ENCODE measurements at regions not wholly inside any gene's neighbourhood (a gene's known extent, or its start where the extent isn't known, plus 50 kb on each side); places are given as distances from the start of the nearest gene placed in this dataset.

- H3K4me3 ChIP-seq (ENCODE audit: low read depth, low read length) = no peak overlapping the region
Observed at GRCh38 chr5:120958877-120959485, 494.9 kb downstream of the PRR16 start.

GRCh38 chr5:120960510-120960909 is 496.4 kb downstream of the PRR16 start:
- no peak overlapping the region for H3K4me3 ChIP-seq (ENCODE audit: low read depth, low read length)
- no peak for TF ChIP-seq CTCF (IDR thresholded peaks at IDR 0.05; ENCODE audit: low read depth, low read length)

More at GRCh38 chr5:120958877-120959485, 494.9 kb downstream of the PRR16 start:
- TF ChIP-seq CTCF (IDR thresholded peaks at IDR 0.05; ENCODE audit: low read depth, low read length) = no peak

- H3K4me3 ChIP-seq (ENCODE audit: low read depth, low read length) = no peak overlapping the region
- TF ChIP-seq CTCF (IDR thresholded peaks at IDR 0.05; ENCODE audit: low read depth, low read length) = no peak
Observed at GRCh38 chr5:120967366-120967765, 503.3 kb downstream of the PRR16 start.

GRCh38 chr5:120974690-120975089 is 510.6 kb downstream of the PRR16 start:
- TF ChIP-seq CTCF (IDR thresholded peaks at IDR 0.05; ENCODE audit: low read depth, low read length) = no peak
- H3K4me3 ChIP-seq (ENCODE audit: low read depth, low read length) = no peak overlapping the region

GRCh38 chr5:120982351-120982750 is 518.3 kb downstream of the PRR16 start:
- no peak overlapping the region for H3K4me3 ChIP-seq (ENCODE audit: low read depth, low read length)
- no peak for TF ChIP-seq CTCF (IDR thresholded peaks at IDR 0.05; ENCODE audit: low read depth, low read length)

GRCh38 chr5:120985526-120985925 is 521.4 kb downstream of the PRR16 start:
- no peak overlapping the region for H3K4me3 ChIP-seq (ENCODE audit: low read depth, low read length)
- no peak for TF ChIP-seq CTCF (IDR thresholded peaks at IDR 0.05; ENCODE audit: low read depth, low read length)

- no peak for TF ChIP-seq CTCF (IDR thresholded peaks at IDR 0.05; ENCODE audit: low read depth, low read length)
- H3K4me3 ChIP-seq (ENCODE audit: low read depth, low read length) = no peak overlapping the region
Observed at GRCh38 chr5:120988491-120988890, 524.4 kb downstream of the PRR16 start.

Data from WI38 (cell line).